Urinary bladder (tissue), 3 donors: ENCODE measurements at regions not wholly inside any gene's neighbourhood (a gene's known extent, or its start where the extent isn't known, plus 50 kb on each side); places are given as distances from the start of the nearest gene placed in this dataset.

Experiments
- DNase-seq: peaks from one replicate; pipeline ENCODE4 v3.0.0-alpha.2; 2015; ENCODE audit errors: extremely low spot score
- H3K27ac ChIP-seq: one replicate; pipeline ENCODE4 v1.5.1; 2013; ENCODE audit warnings: low read depth, mild to moderate bottlenecking, moderate library complexity
- H3K36me3 ChIP-seq: one replicate; pipeline ENCODE4 v1.6.1; 2013; ENCODE audit warnings: mild to moderate bottlenecking, moderate library complexity; ENCODE audit not compliant: insufficient read depth
- H3K4me1 ChIP-seq: one replicate; pipeline ENCODE4 v1.6.1; 2013; ENCODE audit warnings: mild to moderate bottlenecking, moderate library complexity; ENCODE audit not compliant: insufficient read depth
- H3K4me3 ChIP-seq: one replicate; pipeline ENCODE4 v1.5.1; 2013; ENCODE audit warnings: low read depth, low read length
- WGBS: extraction: QIAGEN DNeasy Blood & Tissue Kit; methylation state at CpG from one replicate; pipeline ENCODE4 v1.1.7; 2013; 5-methylcytosine and 5-hydroxymethylcytosine counted together
- donor health status: healthy with polysubstance abuse.
- donor health status: healthy.

- WGBS: 33% methylated on average over 2 of the region's 2 CpGs
- peaks cover 1% of the 10 kb centered on the region for H3K4me1 ChIP-seq
- no peaks in the 10 kb centered on the region for H3K36me3 ChIP-seq
- DNase-seq: no peak
- H3K4me3 ChIP-seq: no peak overlapping the region
- H3K27ac ChIP-seq: no peak overlapping the region
Measured at GRCh38 chr5:118253225-118254061, 734.9 kb downstream of the DTWD2 start.

- Histone ChIP-seq H3K4me1 (peaks cover 1% of the 10 kb centered on the region), H3K27ac (no peak overlapping the region), H3K4me3 (no peak overlapping the region), H3K36me3 (no peaks in the 10 kb centered on the region)
- 92% methylated on average over 2 of the region's 2 CpGs for WGBS
- DNase-seq: no peak
Measured at GRCh38 chr5:118249386-118249785, 739.0 kb downstream of the DTWD2 start.

GRCh38 chr5:118247458-118247857, 740.9 kb downstream of the DTWD2 start:
- H3K27ac ChIP-seq: no peak overlapping the region
- DNase-seq: no peak
- no peaks in the 10 kb centered on the region for H3K4me1 ChIP-seq
- H3K4me3 ChIP-seq: no peak overlapping the region
- no peaks in the 10 kb centered on the region for H3K36me3 ChIP-seq
- 92% methylated on average over 4 of the region's 4 CpGs for WGBS

GRCh38 chr5:118243613-118244012, 744.7 kb downstream of the DTWD2 start:
- 85% methylated on average over 2 of the region's 2 CpGs for WGBS
- no peak overlapping the region for H3K27ac ChIP-seq
- H3K36me3 ChIP-seq: no peaks in the 10 kb centered on the region
- H3K4me3 ChIP-seq: no peak overlapping the region
- no peak for DNase-seq
- no peaks in the 10 kb centered on the region for H3K4me1 ChIP-seq

- Histone ChIP-seq H3K27ac (no peak overlapping the region), H3K4me1 (no peaks in the 10 kb centered on the region), H3K4me3 (no peak overlapping the region), H3K36me3 (no peaks in the 10 kb centered on the region)
- DNase-seq: no peak
Measured at GRCh38 chr5:118243068-118243467, 745.3 kb downstream of the DTWD2 start.

- Histone ChIP-seq H3K4me1 (no peaks in the 10 kb centered on the region), H3K27ac (no peak overlapping the region), H3K4me3 (no peak overlapping the region), H3K36me3 (no peaks in the 10 kb centered on the region)
- DNase-seq: no peak
- 93% methylated on average over 2 of the region's 2 CpGs for WGBS
Measured at GRCh38 chr5:118236108-118236849, 752.1 kb downstream of the DTWD2 start.

- no peak for DNase-seq
- 62% methylated on average over 4 of the region's 4 CpGs for WGBS
- no peak overlapping the region for H3K4me3 ChIP-seq
- H3K27ac ChIP-seq: no peak overlapping the region
- H3K36me3 ChIP-seq: no peaks in the 10 kb centered on the region
- no peaks in the 10 kb centered on the region for H3K4me1 ChIP-seq
Measured at GRCh38 chr5:118233606-118234005, 754.7 kb downstream of the DTWD2 start.

GRCh38 chr5:118228489-118228888, 759.9 kb downstream of the DTWD2 start:
- no peak overlapping the region for H3K27ac ChIP-seq
- no peak for DNase-seq
- H3K36me3 ChIP-seq: no peaks in the 10 kb centered on the region
- no peak overlapping the region for H3K4me3 ChIP-seq
- no peaks in the 10 kb centered on the region for H3K4me1 ChIP-seq
- WGBS: 58% methylated on average over 2 of the region's 2 CpGs

GRCh38 chr5:118224546-118224945, 763.8 kb downstream of the DTWD2 start:
- 70% methylated on average over 3 of the region's 3 CpGs for WGBS
- Histone ChIP-seq H3K4me3 (no peak overlapping the region), H3K36me3 (no peaks in the 10 kb centered on the region), H3K27ac (no peak overlapping the region), H3K4me1 (no peaks in the 10 kb centered on the region)
- no peak for DNase-seq

GRCh38 chr5:118220556-118221195, 767.7 kb downstream of the DTWD2 start:
- DNase-seq: no peak
- H3K27ac ChIP-seq: no peak overlapping the region
- no peak overlapping the region for H3K4me3 ChIP-seq
- WGBS: 48% methylated on average over 2 of the region's 2 CpGs
- H3K4me1 ChIP-seq: no peaks in the 10 kb centered on the region
- H3K36me3 ChIP-seq: no peaks in the 10 kb centered on the region

GRCh38 chr5:118211606-118212005, 776.7 kb downstream of the DTWD2 start:
- Histone ChIP-seq H3K4me1 (no peaks in the 10 kb centered on the region), H3K27ac (no peak overlapping the region), H3K36me3 (no peaks in the 10 kb centered on the region), H3K4me3 (no peak overlapping the region)
- DNase-seq: no peak

GRCh38 chr5:118208031-118208453, 780.3 kb downstream of the DTWD2 start:
- H3K27ac ChIP-seq: no peak overlapping the region
- no peak overlapping the region for H3K4me3 ChIP-seq
- H3K36me3 ChIP-seq: no peaks in the 10 kb centered on the region
- 97% methylated on average over 23 of the region's 23 CpGs for WGBS
- DNase-seq: no peak
- H3K4me1 ChIP-seq: no peaks in the 10 kb centered on the region

- Histone ChIP-seq H3K27ac (no peak overlapping the region), H3K36me3 (no peaks in the 10 kb centered on the region), H3K4me3 (no peak overlapping the region), H3K4me1 (no peaks in the 10 kb centered on the region)
- DNase-seq: no peak
- 98% methylated on average over 2 of the region's 2 CpGs for WGBS
Measured at GRCh38 chr5:118199801-118200200, 788.5 kb downstream of the DTWD2 start.

GRCh38 chr5:118196229-118196628, 792.1 kb downstream of the DTWD2 start:
- no peak overlapping the region for H3K4me3 ChIP-seq
- no peak for DNase-seq
- no peak overlapping the region for H3K27ac ChIP-seq
- no peaks in the 10 kb centered on the region for H3K36me3 ChIP-seq
- no peaks in the 10 kb centered on the region for H3K4me1 ChIP-seq
- 88% methylated on average over 2 of the region's 2 CpGs for WGBS
